ENCODE measurements at regions not wholly inside any gene's neighbourhood (a gene's known extent, or its start where the extent isn't known, plus 50 kb on each side); places are given as distances from the start of the nearest gene placed in this dataset.

DNA sequence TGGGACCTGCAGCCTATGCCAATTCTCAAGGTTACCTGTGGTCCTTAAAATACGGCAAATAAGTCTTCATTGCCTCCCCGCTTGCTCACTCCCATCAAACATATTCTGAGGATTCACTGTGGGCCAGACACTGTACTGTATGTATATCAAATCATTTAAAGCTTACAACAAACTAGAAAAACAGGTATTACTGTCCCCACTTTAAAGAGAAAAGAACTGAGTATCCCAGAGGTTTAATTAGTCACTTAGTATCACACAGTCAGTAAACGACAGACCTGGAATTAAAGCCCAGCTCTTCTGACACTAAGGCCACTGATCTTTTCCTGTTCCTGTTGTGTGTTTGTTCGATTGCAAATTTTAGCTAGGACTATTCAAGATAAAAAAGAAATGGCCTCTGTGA lies 248.2 kb downstream of the ACTL7B start:
- TF ChIP-seq CTCF (IDR thresholded peaks at IDR 0.05; ENCODE audit: low read length) (no peak), EZH2 (IDR thresholded peaks at IDR 0.05; ENCODE audit: borderline replicate concordance, low read length) (no peak)

Data from OCI-LY1 (cell line).